Epidermal melanocyte (primary cell): ENCODE measurements at regions not wholly inside any gene's neighbourhood (a gene's known extent, or its start where the extent isn't known, plus 50 kb on each side); places are given as distances from the start of the nearest gene placed in this dataset.
A peak's percentile ranks its signal among the peaks of the same experiment; 100 is the strongest.

Source experiments
- DNase-seq: peaks from one replicate; pipeline ENCODE4 v3.0.0; 2011; ENCODE audit warnings: low spot score; ENCODE audit not compliant: insufficient read length

GRCh38 chr2:173631127-173631460 is 276.4 kb downstream of the CDCA7 start:
- no peak for DNase-seq

- no peak for DNase-seq
These were observed 289.5 kb downstream of the CDCA7 start for GRCh38 chr2:173644146-173644545.

GRCh38 chr2:173647681-173648311 is 293.1 kb downstream of the CDCA7 start:
- no peak for DNase-seq

- DNase-seq: no peak
These were observed 294.1 kb downstream of the CDCA7 start for GRCh38 chr2:173648816-173649215.

GRCh38 chr2:173649527-173650219 is 295.0 kb downstream of the CDCA7 start:
- DNase-seq: no peak

- DNase-seq: no peak
These were observed 297.2 kb downstream of the CDCA7 start for GRCh38 chr2:173651891-173652290.

- no peak for DNase-seq
These were observed 297.6 kb downstream of the CDCA7 start for GRCh38 chr2:173652311-173652710.

GRCh38 chr2:173652767-173653431 is 298.2 kb downstream of the CDCA7 start:
- DNase-seq: no peak

- DNase-seq: no peak
These were observed 298.7 kb downstream of the CDCA7 start for GRCh38 chr2:173653432-173653805.

- no peak for DNase-seq
These were observed 299.7 kb downstream of the CDCA7 start for GRCh38 chr2:173654161-173654895.

GRCh38 chr2:173654896-173655265 is 300.2 kb downstream of the CDCA7 start:
- no peak for DNase-seq

- no peak for DNase-seq
These were observed 301.4 kb downstream of the CDCA7 start for GRCh38 chr2:173656086-173656485.

- peak; percentile 29 for DNase-seq
These were observed 303.5 kb downstream of the CDCA7 start for GRCh38 chr2:173657996-173658717.

- no peak for DNase-seq
These were observed 304.3 kb downstream of the CDCA7 start for GRCh38 chr2:173658946-173659371.

GRCh38 chr2:173659509-173659908 is 304.8 kb downstream of the CDCA7 start:
- DNase-seq: no peak

GRCh38 chr2:173661586-173661985 is 303.6 kb downstream of the SP3 start:
- no peak for DNase-seq

GRCh38 chr2:173663353-173663752 is 301.8 kb downstream of the SP3 start:
- DNase-seq: no peak

GRCh38 chr2:173663835-173664512 is 301.2 kb downstream of the SP3 start:
- no peak for DNase-seq

- no peak for DNase-seq
These were observed 300.7 kb downstream of the SP3 start for GRCh38 chr2:173664513-173664910.

GRCh38 chr2:173666171-173666888 is 298.8 kb downstream of the SP3 start:
- DNase-seq: no peak
